ENCODE measurements at regions not wholly inside any gene's neighbourhood (a gene's known extent, or its start where the extent isn't known, plus 50 kb on each side); places are given as distances from the start of the nearest gene placed in this dataset.
"Not testable (repeated sequence)": the region's sequence is repeated elsewhere in the genome, so short reads cannot be mapped to it uniquely, and the experiment has no call there.

DNA sequence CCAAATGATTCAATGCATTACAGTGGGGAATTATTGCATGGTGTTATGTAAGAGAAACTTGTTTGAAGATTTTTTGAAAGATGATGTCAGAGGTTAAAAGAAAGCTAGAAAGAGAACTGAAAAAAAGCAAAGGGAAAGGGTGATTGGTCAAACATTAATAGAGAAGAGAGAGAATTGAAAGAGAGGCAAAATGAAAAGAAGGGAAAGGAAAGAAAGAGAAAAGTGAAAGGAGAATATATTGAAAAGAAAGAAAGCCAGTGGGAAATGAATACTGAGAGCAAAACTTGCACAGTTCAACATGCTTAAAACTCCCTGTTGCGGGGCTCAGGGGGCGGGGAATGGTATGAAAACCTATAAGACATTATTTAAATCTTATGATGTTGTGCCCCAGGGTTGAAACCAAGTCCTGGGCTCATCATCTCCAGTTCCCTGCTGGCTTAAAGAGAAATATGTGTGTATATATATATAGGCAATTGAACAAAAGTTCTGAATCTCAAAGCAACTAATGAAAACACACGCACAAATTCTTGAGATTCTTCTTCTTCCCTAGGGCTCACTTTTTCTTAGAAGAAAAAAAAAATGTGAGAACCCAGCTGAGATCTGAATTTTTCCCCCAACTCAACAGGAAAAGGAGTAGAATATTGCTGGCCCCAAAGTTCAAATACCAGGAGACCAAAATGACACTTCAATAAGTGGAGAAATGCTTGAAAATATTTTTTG, 2045.9 kb upstream of the CELF4 start:
- no peak for DNase-seq

DNA sequence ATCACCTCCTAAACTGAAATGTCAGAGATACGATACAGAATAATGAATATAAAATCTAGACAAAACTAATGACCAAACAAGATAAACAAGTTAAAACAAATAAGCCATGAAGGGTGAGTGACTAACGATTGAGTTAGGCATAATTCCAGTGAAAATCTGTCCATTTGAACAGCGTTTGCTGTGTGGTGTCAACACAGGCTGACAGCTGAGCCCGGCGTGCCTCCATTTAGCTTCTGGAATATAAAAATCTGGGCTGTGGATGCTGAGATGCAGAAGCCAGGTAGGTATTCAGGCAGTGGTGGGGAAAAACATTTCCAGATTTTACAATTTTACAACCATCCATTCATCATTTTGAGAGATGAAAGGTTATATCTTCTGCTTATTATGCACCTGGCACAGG, 2041.4 kb upstream of the CELF4 start:
- DNase-seq, result no peak

GRCh38 chr18:39604836-39605235, 2039.2 kb upstream of the CELF4 start:
- no peak for DNase-seq

DNA sequence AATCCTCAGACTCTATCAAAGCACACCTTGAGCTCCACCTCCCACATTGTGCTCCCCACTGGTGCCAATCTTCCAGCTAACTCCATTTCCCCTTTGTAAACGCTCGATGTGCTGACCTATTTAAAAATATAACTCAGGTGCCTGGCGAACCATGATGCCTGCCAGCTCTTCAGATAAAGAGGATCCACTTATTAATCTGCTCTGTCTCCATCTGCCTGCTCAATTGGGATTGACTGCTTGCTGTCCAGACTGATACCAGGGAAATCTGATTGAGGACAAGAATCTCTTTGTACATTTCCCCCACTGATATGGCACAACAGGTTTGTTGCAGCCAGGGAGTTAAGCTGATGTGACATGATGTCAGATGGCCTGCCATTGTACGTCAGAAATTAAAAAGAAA, 2036.5 kb upstream of the CELF4 start:
- DNase-seq, result no peak

- DNase-seq, result no peak
Measured at GRCh38 chr18:39600894-39601293, 2035.3 kb upstream of the CELF4 start.

- no peak for DNase-seq
Measured at GRCh38 chr18:39599251-39599650, 2033.7 kb upstream of the CELF4 start.

DNA sequence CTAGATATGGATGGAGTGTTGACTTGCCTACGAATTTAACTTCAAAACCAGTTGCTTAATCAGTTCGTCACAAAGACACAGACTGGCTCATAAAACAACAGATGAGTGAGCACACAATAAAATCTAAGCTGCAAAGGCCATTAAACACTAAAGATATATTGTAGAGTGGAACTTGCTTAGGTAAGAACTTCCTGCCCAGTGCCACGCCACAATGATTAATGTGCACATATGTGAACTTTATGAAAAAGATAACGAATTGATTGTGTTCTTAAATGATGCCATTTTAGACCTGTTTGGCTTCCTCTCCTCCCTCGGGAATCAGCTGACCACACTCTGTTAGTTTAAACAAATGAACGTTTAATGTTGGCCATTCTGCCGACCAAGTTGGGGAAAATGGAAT, 2031.3 kb upstream of the CELF4 start:
- no peak for DNase-seq

DNA sequence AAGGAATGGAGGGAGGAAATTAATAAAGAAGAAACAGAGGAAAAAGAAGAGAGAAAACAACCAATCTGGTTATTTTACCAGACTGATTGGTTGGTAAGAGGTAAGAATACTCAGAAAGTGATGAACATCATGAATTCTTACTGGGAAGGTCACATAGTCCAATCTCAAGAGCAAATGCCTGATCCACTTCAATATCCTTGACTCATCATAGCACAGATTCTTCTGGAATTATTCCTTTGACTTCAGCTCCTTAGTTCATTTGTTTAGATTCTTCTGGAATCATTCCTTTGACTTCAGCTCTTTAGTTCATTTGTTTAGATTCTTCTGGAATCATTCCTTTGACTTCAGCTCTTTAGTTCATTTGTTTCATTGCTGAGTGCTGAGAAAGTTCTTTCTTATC, 2030.6 kb upstream of the CELF4 start:
- no peak for DNase-seq

- DNase-seq, result no peak
Measured at GRCh38 chr18:39594206-39594605, 2028.6 kb upstream of the CELF4 start.

DNA sequence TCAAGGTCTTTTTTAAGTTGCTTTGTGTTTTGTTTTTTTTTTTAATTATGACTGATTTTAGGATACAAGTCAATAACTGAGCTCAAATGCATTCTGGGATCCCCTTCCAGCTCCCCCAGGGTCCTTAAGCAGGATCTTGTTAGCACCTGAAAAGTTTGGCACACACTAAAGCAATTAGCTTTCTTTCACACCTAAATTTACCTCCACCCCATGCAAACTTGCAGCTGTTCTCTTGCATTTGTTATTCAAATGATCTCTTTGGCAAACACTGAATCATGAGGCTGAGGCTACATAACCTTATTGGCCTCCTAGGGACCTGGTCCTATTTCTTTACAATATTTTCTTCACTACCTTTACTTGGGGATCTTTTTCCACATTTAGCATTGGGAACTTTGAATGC, 2026.1 kb upstream of the CELF4 start:
- DNase-seq, result no peak

GRCh38 chr18:39589496-39589895, 2023.9 kb upstream of the CELF4 start:
- DNase-seq, result no peak

DNA sequence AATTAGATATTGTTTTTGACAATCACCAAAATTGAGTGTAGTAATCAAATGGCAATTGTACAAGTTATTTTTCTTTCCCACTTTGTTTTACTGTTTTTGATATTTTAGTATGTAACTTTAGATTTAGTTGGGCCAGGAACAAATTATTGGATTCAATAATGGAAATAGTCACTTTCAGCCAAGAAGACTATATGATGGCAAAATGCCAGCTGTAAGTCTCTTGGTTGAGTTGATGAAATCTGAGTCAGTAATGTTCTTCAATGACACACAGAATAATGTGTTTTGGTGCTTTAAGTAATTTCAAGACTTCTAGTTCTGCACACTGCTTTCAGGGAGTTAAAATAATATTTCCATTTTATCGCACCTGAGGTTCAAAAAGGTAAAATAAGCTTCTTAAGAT, 2022.0 kb upstream of the CELF4 start:
- DNase-seq, result no peak

- DNase-seq, result no peak
Measured at GRCh38 chr18:39586741-39587140, 2021.1 kb upstream of the CELF4 start.

DNA sequence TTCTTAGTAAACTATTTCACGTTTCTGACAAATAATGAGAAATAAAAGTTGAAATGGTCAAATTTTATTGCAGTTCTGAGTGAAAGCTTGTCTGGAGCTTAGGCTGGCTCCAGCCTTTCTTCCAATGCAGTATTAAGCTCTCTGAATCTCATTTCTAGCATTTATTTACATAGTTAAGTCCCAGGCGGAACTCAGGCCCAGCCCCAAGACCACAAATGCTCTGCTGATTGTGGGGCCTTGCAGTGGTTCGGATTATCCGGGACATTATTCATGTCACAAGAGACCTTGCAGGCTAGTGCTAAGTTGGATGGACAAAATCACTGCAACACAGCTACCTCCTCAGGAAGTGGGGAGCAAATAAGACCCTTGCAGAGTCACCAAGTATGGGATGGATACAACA, 2009.3 kb upstream of the CELF4 start:
- DNase-seq, result no peak

GRCh38 chr18:39571511-39571910, 2005.9 kb upstream of the CELF4 start:
- DNase-seq, result no peak

GRCh38 chr18:39565551-39566230, 2000.1 kb upstream of the CELF4 start:
- DNase-seq, result not testable (repeated sequence)

- DNase-seq, result no peak
Measured at GRCh38 chr18:39564716-39565115, 1999.1 kb upstream of the CELF4 start.

GRCh38 chr18:39561126-39561525, 1995.5 kb upstream of the CELF4 start:
- no peak for DNase-seq

- no peak for DNase-seq
Measured at GRCh38 chr18:39558658-39559057, 1993.1 kb upstream of the CELF4 start.

DNA sequence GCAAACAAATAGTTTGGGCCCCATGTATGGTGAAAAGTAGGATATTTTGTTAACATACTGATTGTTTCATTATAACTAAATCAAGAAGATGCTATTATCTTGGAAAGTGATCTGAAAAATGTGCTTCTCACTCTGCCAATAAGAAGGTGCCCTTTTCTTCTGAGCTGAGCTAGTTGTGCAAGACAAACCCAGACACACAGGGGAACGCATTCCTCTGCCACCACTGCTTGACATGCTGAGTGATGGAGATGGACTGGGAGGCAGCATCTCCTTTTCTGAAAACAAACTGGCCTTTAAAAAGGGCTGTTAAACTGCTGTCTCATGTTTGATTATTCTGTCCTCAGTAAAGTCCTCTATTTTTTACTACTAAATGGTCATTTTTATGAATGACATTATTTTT, 1989.9 kb upstream of the CELF4 start:
- no peak for DNase-seq

GRCh38 chr18:39550701-39551100, 1985.1 kb upstream of the CELF4 start:
- no peak for DNase-seq

- no peak for DNase-seq
Measured at GRCh38 chr18:39549144-39549543, 1983.5 kb upstream of the CELF4 start.

DNA sequence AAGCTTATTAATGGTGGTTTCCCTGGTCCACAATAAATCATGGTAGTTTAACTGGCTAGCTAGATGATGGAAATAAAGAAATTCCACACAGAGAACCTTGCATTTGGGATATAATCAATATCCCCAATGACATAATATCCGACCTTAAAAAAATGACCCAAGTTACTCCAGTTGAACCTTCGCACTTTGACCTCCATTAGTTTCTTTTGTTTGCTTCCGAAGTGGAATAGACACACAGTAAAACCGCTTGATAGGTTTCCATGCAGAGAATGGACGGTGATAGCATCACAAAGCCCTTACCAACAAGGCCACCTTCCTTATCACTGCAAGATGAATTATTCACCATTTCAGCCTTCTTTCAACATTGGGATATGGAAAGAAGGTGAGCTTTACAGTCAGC, 1966.1 kb upstream of the CELF4 start:
- no peak for DNase-seq

DNA sequence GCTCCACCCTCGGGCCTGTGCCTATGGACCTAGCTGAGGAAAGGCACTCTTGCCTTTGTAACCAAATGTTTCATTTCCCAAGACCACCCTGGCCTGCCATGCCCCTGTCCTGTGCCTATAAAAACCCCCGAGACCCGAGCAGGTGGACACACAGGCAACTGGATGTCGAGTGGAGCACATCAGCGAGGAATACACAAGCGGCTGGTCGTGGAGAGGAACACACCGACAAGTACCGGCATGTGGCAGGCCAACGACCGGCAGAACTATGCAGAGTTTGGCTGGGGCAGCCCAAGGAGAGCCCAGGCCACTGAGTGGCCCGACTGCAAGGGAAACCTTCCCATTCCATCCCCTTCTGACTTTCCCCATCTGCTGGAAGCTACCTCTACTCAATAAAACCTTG, 1963.8 kb upstream of the CELF4 start:
- DNase-seq, result no peak

GRCh38 chr18:39527465-39527864, 1961.9 kb upstream of the CELF4 start:
- DNase-seq, result no peak
